AG09309 (cell line): ENCODE measurements at regions not wholly inside any gene's neighbourhood (a gene's known extent, or its start where the extent isn't known, plus 50 kb on each side); places are given as distances from the start of the nearest gene placed in this dataset.
"Not testable (repeated sequence)": the region's sequence is repeated elsewhere in the genome, so short reads cannot be mapped to it uniquely, and the experiment has no call there.

Source experiments
- DNase-seq: peaks from one replicate; pipeline ENCODE4 v3.0.0-alpha.2; 2010; ENCODE audit warnings: low read depth
- H3K4me3 ChIP-seq: 2 replicates; pipeline ENCODE4 v1.5.1; 2011; ENCODE audit warnings: mild to moderate bottlenecking, low read depth, low read length, moderate library complexity; ENCODE audit not compliant: control insufficient read depth
- CTCF ChIP-seq: IDR thresholded peaks from 2 replicates; pipeline ENCODE4 v1.5.1; 2011; ENCODE audit warnings: mild to moderate bottlenecking, low read depth, low read length, inconsistent platforms; ENCODE audit not compliant: insufficient read depth, control insufficient read depth; ENCODE audit errors: missing control alignments

DNA sequence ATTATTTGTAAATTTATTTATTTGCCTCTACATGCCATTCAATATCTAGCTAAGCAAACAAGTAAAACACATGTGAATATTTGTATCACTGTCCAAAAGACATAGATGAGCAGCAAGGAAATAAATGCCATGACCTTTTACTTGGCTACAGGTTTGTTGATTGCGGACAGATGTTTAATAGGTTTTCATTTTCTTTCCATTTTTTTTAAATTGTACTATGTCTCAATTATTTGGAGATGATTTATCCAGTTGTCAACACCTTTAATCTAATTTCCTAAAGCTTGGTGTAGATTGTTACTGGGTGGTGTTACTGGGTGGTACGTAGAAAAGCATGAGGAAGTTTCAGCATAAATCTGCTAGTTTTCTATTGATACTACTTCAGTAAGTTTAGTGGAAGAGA is 560.6 kb upstream of the SPRY2 start:
- TF ChIP-seq CTCF: no peak
- no peak for DNase-seq

GRCh38 chr13:80901111-80901510 is 560.2 kb upstream of the SPRY2 start:
- no peak for TF ChIP-seq CTCF
- no peak for DNase-seq
- no peak overlapping the region for H3K4me3 ChIP-seq

More for the DNA sequence above, 560.6 kb upstream of the SPRY2 start:
- H3K4me3 ChIP-seq: no peak overlapping the region

DNA sequence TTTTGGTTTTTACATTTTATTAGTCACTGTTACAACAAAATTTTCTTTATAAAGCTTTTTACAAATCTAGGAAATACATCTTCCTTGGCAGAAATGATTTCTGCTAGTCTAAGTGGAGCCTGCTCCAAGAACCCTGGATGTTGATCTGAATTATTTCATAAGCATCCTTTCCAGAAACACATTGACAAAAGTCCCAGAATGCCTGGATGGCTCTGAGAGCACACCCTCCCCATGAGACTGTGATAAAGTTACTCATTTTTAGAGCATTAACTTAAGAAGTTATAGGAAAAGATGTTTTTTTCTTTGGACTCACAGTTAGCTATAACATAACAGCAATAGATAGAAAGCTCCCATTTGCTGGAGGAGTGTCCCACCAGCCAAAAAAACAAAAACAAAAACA is 559.6 kb upstream of the SPRY2 start:
- TF ChIP-seq CTCF: no peak
- no peak overlapping the region for H3K4me3 ChIP-seq
- DNase-seq: no peak

DNA sequence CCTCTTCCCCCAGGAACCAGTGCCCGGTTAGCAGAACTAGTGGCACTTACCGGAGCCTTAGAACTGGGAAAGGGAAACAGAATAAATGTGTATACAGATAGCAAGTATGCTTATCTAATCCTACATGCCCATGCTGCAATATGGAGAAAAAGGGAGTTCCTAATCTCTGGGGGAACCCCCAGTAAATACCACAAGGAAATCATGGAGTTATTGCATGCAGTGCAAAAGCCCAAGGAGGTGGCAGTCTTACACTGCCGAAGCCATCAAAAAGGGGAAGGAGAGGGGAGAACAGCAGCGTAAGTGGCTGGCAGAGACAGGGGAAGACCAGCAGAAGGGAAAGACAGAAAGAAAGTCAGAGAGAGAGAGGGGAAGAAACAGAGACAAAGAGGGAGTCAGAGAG is 556.7 kb upstream of the SPRY2 start:
- not testable (repeated sequence) for DNase-seq, H3K4me3 ChIP-seq

GRCh38 chr13:80894917-80895316 is 554.0 kb upstream of the SPRY2 start:
- no peak overlapping the region for H3K4me3 ChIP-seq
- no peak for TF ChIP-seq CTCF
- no peak for DNase-seq

- no peak for TF ChIP-seq CTCF
- H3K4me3 ChIP-seq: no peak overlapping the region
- DNase-seq: no peak
Observed at GRCh38 chr13:80889829-80890228, 548.9 kb upstream of the SPRY2 start.

DNA sequence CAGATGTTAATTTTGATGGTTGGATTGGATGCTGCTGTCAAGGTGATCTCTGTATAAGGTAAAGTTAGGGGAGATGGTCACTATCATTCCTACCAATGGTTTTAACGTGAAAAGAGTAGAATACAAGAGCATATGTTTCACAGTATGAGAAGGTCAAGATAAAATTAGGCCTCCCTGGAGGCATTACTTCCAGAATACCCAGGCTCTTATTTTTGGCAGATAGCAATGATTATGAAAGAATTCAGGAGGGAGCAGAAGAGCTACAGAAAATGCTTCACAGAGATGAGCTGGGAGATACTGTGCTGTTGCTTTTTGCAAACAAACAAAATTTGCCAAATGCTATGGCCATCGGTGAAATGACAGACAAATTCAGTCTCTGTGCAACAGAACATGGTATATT is 547.5 kb upstream of the SPRY2 start:
- H3K4me3 ChIP-seq: no peak overlapping the region

More for the DNA sequence above, 547.5 kb upstream of the SPRY2 start:
- DNase-seq: no peak
- no peak for TF ChIP-seq CTCF
